ENCODE measurements at regions not wholly inside any gene's neighbourhood (a gene's known extent, or its start where the extent isn't known, plus 50 kb on each side); places are given as distances from the start of the nearest gene placed in this dataset.
A peak's percentile ranks its signal among the peaks of the same experiment; 100 is the strongest.

DNA sequence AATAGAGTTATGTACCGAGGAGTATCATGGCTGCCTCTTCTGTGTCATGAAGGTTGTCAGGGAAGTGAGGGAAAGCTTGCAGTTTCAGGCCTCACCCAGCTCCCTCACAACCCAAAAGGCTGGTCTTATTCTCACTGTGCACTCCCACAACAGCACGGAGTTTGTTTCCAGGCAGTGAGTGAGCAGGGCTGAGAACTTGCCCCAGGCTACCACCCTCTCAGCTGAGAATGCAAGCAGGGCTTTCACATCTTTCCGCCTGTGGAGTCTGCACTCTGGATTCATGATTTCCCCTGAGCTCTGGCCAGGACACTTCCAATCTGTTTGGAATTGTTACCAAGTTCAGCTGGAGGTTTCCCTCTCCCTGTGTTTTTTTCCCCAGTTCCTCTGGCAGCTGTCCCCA, 2284.7 kb upstream of the PCDH20 start:
- DNase-seq: no peak

DNA sequence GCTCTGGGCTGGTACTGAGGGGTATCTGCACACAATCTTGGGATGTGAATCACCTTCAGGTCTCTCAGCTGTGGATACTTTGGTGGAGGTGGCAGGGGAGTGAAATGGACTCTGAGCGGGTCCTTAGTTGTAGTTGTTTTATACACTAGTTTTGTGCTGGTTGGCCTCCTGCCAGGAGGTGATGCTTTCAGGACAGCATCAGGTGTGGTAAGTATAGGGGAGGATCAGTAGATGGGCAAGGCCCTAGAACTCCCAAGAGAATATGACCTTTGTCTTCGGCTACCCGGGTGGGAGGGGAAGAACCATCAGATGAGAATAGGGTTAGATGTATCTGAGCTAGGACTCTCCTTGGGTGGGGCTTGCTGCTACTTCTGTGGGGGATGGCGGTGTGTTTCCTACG, 2284.3 kb upstream of the PCDH20 start:
- DNase-seq: no peak

DNA sequence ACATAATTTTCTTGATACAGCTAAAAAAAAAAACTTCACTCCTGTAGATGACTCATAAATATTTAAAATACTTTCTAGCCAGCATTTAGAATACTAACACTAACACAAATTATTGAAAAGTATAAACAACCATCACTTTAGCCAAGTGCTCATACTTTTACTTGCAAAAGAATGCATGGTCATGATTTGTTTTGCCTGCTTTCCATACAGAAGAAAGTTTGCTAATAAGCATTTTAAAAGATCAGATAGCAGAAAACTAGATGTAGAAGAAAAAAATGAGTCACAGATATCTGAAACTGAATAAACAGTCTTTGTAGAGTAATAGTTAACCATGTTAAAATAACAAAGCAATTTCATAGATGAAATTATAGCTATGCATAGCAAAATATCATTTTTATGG, 2280.4 kb upstream of the PCDH20 start:
- DNase-seq: no peak

DNA sequence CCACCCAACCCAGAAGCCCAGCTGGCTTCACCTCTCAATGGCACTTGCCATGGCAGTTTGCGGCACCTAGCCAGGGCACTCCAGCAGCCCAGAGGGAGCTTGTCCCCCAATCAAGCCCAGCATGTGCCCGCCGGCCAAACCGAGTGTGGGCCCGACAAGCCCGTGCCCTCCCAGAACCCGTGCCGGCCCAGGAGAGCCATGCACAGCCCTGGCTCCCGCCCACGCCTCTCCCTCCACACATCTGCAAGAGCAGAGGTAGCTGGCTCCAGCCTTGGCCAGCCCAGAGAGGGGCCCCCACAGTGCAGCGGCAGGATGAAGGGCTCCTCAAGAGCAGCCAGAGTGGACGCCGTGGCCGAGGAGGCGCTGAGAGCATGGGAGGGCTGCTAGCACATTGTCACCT, 2278.0 kb upstream of the PCDH20 start:
- peak; percentile 1 for DNase-seq

DNA sequence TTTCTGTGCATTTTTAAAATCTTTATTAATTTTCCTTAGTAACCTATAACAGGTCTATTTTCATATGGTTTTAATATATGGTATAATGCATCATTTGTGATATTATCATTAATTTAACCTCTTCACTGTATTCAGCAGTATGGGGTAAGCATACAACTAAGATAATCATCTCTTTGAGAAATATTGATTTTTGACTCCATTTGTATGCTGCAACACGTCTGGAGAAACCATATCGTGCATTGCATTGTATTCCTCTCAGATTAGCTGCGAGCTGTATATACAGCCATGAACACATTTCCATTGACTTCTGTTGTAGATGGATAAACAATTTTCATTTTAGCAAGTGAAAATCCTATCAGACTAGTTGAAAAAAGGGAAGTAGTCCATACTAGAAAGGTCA, 2275.8 kb upstream of the PCDH20 start:
- no peak for DNase-seq

DNA sequence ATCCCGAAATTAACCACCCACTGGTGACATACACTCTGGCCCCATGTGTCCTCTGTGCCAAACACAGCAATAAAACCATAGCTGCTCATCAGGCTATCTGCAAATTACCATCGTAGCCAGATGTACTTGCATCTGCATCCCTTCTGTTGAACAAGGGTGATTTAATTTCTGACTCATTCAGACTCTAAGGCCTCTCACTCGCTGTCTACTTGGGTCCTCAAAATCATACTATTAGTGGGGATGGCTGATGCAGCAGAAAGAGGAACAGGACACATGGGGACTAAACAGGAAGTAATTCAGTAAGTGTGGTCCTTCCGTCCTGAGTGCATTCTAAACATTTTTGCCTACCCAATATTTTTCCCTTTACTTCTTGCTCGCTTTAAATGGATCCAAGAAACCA, 2275.0 kb upstream of the PCDH20 start:
- no peak for DNase-seq

DNA sequence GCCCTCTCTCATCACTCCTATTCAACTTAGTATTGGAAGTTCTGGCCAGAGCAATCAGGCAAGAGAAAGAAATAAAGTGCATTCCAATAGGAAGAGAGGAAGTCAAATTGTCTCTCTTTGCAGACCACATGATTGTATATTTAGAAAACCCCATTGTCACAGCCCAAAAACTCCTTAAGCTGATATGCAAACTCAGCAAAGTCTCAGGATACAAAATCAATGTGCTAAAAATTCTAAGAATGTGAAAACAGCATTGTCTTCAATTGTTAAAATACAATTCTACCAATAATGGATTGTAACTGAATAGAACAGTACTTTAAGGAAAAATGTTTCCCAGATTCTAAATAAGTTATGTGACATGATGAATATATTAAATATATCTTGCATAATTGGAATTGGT, 2269.2 kb upstream of the PCDH20 start:
- DNase-seq: no peak

DNA sequence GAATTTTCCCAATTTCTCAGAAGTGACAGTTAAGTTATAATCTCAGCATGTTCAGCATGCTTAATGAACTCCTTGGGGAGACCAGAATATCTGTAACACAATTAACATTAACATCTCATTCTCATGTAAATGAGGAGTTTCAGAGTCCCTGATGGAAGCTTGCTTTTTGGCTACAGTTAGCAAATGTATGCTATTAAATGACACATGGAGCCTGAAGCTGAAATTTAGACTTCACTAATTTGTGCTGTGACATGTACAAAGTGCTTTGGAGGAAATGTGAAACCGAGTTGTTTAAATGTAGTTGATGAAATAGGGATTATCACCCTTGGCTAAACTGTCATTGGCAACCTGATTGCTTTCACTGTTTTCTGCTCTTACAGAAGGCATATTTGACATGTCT, 2265.1 kb upstream of the PCDH20 start:
- no peak for DNase-seq

DNA sequence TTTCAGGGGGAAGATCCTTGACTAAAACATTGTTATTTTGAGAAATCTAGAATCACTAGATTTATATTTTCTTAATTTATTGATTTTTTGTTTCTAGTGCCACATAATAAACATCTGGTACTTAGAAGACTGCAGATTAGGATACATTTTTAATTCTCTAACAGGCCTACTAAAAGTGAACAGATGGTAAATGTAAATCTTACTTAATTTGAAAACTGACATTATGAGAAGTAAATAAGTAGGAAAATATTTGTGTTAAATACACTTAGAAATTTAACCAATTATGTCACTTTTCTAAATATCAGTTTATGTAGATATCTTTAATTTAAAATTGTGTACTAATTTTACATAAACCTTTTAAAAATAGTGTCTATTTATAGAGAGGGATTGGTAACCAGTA, 2255.6 kb upstream of the PCDH20 start:
- DNase-seq: no peak

DNA sequence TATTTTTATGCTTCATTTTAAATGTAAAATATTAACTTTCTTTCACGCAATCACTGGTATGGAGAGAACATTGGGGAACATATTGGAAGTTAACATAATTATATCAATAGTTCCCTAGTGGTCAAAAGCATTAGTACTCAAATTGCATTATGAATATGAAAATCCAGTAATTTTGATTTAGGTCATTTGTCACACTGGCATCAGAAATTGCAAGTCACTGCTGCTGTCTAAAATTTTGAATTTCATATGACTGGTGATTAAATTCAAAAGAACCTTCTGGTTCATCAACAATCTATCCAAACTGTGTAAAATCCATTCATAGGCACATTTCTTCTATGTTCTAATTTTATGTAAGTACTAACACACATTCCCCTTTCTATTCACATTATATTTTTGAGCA, 2235.7 kb upstream of the PCDH20 start:
- DNase-seq: no peak

DNA sequence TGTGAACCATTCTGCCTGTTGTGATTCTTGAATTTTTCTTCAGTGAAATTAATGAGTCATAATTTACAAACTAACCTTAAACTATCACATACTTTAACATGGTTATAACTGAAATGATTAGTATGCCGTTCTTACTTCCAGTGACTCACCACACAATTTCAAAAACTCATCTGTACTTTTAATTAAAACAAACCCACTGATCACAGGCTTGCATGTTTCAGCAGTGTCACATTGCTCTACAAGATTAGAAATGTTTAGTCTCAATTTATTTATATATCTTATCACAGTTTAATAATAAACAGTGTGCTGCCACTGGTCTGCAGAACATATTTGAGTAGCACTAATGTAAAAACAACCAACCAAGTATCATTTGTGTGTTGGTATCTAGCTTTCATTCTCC, 2227.9 kb upstream of the PCDH20 start:
- DNase-seq: no peak

DNA sequence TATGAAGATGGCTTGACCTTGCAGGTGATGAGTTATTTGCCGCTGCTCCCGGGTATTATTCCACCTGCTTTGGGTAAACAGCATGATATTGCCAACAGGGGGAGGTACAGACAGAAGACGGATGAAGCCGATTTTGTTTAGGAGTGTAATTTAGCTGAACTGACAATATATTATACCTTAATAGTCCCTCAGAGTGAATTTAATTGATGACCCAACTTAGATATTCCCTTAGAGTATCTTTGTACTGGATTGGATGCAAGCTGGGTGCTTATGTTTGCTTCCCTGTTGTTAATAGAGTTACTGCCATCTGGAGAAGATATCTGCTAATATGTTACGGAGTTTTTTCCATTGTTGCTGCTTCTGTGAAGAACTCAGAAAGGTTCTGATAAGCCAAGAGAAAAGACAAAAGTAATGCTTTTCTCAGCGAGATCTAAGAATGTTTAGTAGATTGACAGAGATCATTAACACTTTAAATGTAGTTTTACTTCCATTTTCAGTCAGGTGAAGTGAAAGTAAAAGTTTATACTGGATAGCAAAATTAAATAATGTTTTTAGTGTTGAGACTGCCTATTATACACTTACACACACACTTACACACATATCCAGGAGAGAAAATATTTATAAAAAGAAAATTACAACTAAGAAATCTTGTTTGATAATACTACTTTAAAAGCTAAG, 2220.8 kb upstream of the PCDH20 start:
- DNase-seq: no peak

DNA sequence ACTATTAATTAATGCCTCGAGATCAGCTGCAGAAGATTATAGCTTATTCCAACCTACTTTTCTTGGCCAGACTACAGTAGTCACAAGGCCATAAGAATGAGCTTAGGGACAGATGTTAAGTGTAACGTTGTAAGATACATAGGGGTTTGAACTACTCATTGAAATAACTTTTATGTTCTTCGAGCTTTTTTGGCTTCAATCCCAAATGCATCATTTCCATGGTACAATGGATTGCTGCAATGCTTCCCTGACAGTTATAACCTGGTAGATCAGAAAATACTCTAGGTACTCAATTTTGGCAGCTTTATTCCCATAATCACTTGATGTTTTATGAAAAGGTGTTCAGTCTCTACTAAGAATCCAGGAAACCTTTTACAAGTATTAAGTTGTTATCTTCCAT, 2216.7 kb upstream of the PCDH20 start:
- DNase-seq: no peak

DNA sequence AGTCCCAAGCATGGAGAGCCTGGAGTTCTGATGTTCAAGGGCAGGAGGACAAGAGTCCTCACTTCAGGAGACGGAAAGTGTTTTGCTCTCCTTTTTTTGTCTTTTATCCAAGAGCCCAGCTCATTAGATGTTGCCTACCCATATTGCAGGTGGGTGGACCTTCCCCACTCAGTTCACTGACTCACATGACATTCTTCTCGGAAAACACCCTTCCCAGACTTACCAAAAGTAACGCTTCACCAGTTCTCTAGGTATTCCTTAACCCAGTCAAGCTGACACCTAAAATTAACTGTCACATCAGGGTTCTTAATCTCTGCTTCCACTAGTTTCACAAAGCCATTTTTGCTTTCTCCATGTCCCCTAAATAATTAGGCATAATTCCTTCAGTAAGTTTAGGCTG, 2215.4 kb upstream of the PCDH20 start:
- no peak for DNase-seq

DNA sequence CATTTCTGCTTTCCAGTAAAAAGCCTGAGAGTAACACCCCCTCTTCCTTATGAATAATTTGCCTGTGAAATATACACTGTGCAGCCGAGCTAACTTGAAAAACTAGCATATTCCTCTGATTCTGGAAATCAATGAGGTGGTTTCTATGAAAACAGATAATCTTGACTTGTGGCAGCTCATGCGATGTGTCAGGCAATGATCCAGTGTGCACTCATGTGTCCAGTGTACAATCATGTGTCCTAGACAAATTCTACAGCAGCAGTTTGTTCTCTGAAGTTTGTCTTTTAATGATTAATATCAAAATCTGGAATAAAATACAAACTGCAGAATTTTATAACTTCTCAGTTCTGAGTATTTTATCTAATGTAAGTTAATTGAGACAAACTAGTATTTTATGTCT, 2213.9 kb upstream of the PCDH20 start:
- DNase-seq: no peak

DNA sequence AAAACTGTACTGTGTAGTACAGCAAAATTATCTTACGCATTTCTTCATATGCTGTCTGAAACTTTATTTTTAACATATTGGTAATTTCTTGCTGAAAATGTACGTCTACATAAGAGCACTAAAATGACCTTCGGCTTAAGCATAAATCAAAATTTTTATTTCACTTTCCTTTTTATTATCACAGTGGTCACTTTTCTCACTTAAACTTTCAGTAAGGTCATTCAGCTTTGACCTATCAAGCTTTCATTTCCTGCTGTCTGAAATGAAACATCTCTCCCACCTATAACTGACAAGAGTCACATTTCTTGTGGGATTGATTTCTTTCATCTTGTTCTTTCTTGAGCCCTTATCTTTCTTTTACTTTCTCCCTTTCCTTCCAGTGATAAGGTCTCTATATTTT, 2212.7 kb upstream of the PCDH20 start:
- no peak for DNase-seq

DNA sequence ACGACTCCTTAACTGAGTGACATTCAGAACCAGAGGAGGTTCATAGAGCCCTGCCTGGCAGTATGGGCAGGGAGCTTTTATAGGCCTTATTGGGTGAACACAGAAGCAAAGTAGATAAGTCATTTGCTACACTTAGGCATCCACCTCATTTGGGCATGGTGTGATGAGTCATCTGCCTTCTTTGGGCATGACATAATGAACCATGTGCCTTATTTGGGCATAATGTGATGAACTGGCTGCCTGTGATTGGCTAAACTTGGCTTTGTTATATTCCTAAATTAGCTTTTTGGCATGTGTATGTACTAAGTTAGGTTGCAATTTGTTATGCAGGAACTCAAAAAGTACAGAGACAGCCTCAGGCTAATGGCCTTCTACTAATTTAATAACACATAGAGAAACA, 2210.2 kb upstream of the PCDH20 start:
- DNase-seq: no peak

DNA sequence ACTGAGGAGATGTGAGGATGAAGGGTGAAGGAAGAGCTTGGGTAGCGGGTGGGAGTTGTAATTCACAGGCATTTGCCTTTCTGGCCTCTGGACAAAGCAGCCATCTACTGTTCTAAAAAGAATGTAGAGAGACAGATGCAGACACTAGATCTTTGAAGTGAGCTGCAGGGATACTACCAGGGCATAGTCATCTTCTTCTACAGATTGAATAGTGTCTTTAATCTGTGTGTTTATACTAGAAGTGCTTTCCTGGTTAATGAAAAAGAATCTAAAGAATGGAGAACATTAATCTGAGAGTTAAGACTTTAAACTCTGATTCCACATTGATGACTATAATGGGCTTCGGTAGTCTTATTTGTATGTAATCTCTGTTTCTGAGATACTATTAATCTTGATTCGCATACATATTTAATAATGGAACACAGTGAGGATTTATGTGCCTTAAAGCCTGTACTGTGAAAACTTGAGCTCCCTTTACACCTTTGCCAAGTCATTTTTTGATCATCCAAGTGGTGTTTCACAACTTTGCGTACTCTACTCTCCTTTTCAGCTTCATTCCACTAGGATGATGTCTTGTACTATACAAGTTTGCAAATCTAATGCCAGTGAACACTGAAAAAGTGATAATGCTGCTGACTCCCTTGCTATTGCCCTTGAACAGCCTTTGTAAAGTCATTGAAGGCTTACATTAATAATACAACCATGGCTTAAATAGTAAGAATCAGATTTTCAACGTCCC, 2199.4 kb upstream of the PCDH20 start:
- no peak for DNase-seq

DNA sequence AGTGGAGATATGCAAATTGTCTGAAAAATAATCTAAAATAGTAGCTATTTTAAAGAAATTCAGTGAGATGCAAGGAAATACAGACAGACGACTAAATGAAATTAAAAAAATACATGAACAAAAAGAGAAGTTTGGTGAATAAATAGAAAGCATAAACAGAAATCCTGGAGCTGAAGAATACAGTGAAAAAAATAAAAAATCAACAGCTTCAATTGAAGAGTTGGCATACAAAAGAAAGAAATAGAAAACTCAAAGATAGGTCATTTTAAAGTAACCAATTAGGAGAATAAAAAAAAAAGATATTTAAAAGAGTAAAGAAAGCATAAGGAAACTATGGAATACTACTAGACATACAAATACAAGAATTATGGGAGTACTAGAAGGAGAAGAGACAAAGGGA, 2191.5 kb upstream of the PCDH20 start:
- no peak for DNase-seq

DNA sequence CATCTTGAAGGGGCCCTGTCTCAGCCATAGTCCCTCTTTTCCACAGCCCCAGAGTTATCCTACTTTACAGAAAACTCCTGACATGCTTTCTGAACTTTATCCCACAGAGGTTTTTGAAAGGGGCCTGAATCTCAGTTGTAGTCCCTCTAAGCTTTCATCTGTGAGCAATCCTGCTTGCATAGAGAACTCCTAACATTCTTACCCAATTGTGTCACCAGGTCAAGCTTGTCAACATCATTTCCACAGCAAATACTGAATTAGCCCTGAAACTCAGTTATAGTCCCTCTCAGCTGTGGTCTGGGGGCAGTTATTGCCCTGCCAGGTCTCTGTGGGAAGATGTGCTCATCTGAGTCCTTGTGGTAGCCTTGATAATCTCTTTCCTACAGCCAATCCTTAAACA, 2190.3 kb upstream of the PCDH20 start:
- DNase-seq: no peak

DNA sequence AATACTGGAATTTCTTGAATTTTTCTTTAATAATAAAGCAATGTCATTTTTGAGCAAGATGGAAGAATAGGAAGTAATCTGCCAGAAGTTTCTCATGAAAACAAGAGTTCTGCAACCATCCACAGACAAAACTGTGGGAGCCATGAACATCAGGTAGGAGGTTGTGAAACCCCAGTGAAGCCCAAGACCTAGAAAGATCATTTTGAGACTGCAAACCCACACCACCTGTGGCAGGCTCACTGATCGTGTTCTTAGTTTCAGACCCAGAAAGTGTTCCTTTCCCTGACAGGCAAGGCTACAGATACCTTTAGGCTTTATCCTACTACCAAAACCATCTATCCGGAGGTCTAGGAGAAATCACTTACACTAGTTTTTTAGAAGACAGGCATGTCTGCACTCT, 2189.8 kb upstream of the PCDH20 start:
- DNase-seq: no peak

DNA sequence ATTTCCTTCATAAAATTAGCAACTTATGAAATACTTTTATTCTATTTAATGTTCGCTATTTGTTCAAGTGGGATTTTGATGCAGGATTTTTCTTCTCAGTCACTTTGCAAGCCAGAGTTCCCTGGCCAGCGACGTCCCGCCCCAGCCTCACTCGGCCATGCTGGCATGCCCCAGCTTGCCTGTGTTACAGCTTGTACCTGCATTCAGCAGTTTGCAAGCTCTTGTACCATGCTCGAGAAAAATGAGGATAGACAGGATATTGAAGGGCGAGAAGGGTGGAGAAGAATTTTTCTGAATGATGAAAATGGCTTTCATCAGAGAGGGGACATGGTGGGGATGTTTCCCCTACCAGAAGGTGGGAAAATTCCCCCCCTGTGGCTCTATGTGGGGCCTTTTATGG, 2180.2 kb upstream of the PCDH20 start:
- no peak for DNase-seq

DNA sequence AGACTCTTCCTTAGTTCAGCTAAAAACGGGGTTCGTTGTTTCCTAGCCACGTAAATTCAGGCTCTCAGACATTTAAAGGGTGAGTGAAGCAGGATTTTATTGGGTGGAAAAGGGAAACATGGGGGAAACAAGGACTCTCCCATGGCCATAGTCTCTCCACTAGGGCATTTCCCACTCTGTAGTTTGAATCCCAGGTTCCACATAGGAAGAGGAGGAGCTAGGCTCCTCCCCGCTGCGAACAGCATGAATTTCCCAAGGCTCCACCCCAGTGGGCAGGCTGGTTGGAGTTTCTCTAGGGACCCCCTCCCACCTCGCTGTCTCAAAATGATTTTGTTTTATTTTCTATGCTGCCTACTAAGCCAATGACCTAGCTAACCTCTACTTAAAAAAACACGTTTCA, 2170.8 kb upstream of the PCDH20 start:
- DNase-seq: no peak

DNA sequence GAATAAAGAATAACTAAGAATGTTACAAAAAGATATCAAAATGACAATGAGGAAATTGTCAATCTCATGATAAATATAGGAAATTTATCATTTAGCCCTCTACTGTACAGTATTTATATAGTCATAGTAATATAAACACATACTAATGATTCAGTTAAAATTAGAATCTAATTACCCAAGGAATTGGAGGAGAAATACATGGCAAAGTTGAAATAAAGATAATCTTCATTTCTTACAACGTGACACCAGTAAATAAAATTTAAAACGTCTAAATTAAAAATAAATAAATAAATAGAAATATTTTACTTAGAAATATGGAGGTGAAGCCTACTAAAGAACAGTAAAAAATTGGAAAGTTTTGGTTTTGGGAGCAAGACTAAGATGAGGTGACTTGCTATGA, 2163.1 kb upstream of the PCDH20 start:
- DNase-seq: no peak

DNA sequence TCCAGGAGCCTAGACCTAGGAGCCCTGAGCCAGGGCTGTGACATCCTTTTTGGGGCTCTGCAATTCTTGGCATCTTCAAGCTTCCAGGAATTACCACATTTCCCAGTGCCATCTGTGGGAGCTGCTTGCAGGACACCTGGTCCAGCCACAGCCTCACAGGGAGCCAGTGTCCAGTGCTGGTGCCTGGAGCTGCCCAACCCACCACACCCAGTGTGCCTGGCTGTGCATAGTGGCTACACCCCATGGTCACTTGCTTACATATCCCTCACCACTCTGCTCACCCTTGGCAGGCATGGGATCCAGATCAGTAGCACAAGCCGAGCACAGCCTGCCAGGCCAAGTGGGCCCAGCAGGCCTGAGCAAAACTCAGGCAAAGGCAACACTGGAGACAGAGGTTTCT, 2151.4 kb upstream of the PCDH20 start:
- DNase-seq: no peak

All from activated gamma-delta T cell (primary cell).